B cell (primary cell): ENCODE measurements at regions not wholly inside any gene's neighbourhood (a gene's known extent, or its start where the extent isn't known, plus 50 kb on each side); places are given as distances from the start of the nearest gene placed in this dataset.

Experiments used
- EZH2 ChIP-seq: IDR thresholded peaks from 2 replicates; pipeline ENCODE4 v1.6.1; 2012; ENCODE audit warnings: borderline replicate concordance, low read depth, mild to moderate bottlenecking, moderate library complexity, low read length; ENCODE audit not compliant: insufficient read depth, poor library complexity, severe bottlenecking
- TF ChIP-seq, protein P1 (sequence below): fragments of 200-600 bp; IDR thresholded peaks from one replicate; pipeline ENCODE4 v1.8.0; 2022; ENCODE audit warnings: antibody characterized with exemption, mild to moderate bottlenecking

GRCh38 chr19:20294181-20294580, 127.2 kb downstream of the ZNF486 start:
- TF ChIP-seq, protein P1, sequence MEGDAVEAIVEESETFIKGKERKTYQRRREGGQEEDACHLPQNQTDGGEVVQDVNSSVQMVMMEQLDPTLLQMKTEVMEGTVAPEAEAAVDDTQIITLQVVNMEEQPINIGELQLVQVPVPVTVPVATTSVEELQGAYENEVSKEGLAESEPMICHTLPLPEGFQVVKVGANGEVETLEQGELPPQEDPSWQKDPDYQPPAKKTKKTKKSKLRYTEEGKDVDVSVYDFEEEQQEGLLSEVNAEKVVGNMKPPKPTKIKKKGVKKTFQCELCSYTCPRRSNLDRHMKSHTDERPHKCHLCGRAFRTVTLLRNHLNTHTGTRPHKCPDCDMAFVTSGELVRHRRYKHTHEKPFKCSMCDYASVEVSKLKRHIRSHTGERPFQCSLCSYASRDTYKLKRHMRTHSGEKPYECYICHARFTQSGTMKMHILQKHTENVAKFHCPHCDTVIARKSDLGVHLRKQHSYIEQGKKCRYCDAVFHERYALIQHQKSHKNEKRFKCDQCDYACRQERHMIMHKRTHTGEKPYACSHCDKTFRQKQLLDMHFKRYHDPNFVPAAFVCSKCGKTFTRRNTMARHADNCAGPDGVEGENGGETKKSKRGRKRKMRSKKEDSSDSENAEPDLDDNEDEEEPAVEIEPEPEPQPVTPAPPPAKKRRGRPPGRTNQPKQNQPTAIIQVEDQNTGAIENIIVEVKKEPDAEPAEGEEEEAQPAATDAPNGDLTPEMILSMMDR, result no peak
- no peak for TF ChIP-seq EZH2
